Calu3 (cell line): ENCODE measurements at regions not wholly inside any gene's neighbourhood (a gene's known extent, or its start where the extent isn't known, plus 50 kb on each side); places are given as distances from the start of the nearest gene placed in this dataset.

Experiments
- BruUV-seq: library from RNA; stranded (reverse); fragments of 400-500 nt; replicated peaks from 2 replicates; lab custom pipeline; 2021; lab: Mats Ljungman, UMichigan
- CTCF ChIA-PET: fragments of 300-600 bp; sonication (Branson Sonifier 250); formaldehyde crosslinking; loops from one replicate; lab custom pipeline; 2022; ENCODE audit warnings: antibody characterized with exemption; lab: Charles Lee
- DNase-seq: peaks from one replicate; pipeline ENCODE4 v3.0.0; 2022
- H3K27ac Mint-ChIP-seq: one replicate; pipeline ENCODE4 v1.8.0; 2022; ENCODE audit warnings: mixed read lengths; ENCODE audit not compliant: unreplicated experiment
- H3K27me3 Mint-ChIP-seq: one replicate; pipeline ENCODE4 v1.8.0; 2022; ENCODE audit warnings: mixed read lengths; ENCODE audit not compliant: unreplicated experiment
- H3K36me3 Mint-ChIP-seq: one replicate; pipeline ENCODE4 v1.8.0; 2022; ENCODE audit warnings: mild to moderate bottlenecking, moderate library complexity, mixed read lengths; ENCODE audit not compliant: insufficient read depth, unreplicated experiment
- H3K4me1 Mint-ChIP-seq: one replicate; pipeline ENCODE4 v1.8.0; 2022; ENCODE audit warnings: mild to moderate bottlenecking, low read depth, mixed read lengths; ENCODE audit not compliant: unreplicated experiment
- H3K4me3 Mint-ChIP-seq: one replicate; pipeline ENCODE4 v1.8.0; 2022; ENCODE audit warnings: mild to moderate bottlenecking, low read depth, moderate library complexity, mixed read lengths; ENCODE audit not compliant: unreplicated experiment
- H3K9me3 Mint-ChIP-seq: one replicate; pipeline ENCODE4 v1.8.0; 2022; ENCODE audit warnings: low read depth, mixed read lengths; ENCODE audit not compliant: unreplicated experiment
- intact Hi-C: fragments of 100-400 bp; cut with micrococcal nuclease; formaldehyde crosslinking; loops from one replicate; pipeline ENCODE4 v1.10.0; 2022; ENCODE audit not compliant: unreplicated experiment
- TF ChIP-seq, protein P1 (sequence below): fragments of 200-600 bp; IDR thresholded peaks from one replicate; pipeline ENCODE4 v1.8.0; 2022; ENCODE audit warnings: antibody characterized with exemption; ENCODE audit not compliant: unreplicated experiment

DNA sequence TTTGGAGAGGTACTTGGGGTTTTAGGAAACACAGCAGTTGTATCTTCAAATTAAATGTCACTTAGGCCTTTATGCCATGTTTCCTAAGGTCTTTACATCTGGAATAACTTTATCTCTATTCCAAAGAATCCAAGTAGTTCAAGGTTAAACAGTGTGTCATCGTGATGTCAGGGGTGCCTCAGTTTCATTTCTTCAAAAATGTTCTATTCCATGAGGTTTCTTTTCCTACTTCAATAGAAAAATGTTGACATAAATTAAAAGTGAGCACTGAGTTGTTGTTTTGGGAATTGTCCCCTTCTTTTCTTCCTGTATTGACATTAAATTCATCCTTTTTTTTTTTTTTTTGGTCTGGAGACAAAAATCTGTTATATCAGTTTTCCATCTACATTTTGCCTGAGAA, 160.6 kb upstream of the C21orf91 start:
- no peaks in the 10 kb centered on the region for H3K27me3 Mint-ChIP-seq
- H3K36me3 Mint-ChIP-seq = no peaks in the 10 kb centered on the region
- H3K9me3 Mint-ChIP-seq = peaks cover 3% of the 10 kb centered on the region
- H3K27ac Mint-ChIP-seq = no peak overlapping the region
- no peak for DNase-seq
- TF ChIP-seq, protein P1, sequence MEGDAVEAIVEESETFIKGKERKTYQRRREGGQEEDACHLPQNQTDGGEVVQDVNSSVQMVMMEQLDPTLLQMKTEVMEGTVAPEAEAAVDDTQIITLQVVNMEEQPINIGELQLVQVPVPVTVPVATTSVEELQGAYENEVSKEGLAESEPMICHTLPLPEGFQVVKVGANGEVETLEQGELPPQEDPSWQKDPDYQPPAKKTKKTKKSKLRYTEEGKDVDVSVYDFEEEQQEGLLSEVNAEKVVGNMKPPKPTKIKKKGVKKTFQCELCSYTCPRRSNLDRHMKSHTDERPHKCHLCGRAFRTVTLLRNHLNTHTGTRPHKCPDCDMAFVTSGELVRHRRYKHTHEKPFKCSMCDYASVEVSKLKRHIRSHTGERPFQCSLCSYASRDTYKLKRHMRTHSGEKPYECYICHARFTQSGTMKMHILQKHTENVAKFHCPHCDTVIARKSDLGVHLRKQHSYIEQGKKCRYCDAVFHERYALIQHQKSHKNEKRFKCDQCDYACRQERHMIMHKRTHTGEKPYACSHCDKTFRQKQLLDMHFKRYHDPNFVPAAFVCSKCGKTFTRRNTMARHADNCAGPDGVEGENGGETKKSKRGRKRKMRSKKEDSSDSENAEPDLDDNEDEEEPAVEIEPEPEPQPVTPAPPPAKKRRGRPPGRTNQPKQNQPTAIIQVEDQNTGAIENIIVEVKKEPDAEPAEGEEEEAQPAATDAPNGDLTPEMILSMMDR = no peak
- BruUV-seq = no TSS peak
- CTCF ChIA-PET = no interaction called here
- no peaks in the 10 kb centered on the region for H3K4me1 Mint-ChIP-seq
- intact Hi-C loops = no loop called here
- no peak overlapping the region for H3K4me3 Mint-ChIP-seq

DNA sequence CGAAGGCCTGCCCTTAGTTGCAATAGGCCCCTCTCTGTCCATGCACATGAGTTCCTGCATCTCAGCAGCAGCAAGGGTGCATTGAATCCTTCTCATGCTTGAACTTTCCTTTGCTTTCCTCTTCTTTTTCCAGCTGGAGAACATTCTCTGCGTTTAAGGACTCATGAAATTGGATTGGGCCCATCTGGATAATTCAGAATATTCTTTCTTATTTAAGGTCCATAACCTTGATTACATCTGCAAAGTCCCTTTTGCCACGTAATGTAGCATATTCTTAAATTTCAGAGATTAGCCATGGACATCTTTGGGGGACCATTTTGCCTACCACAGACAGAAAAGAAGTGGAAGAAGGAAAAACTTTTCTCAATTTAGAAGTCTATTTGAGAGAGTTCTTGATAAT, 159.7 kb upstream of the C21orf91 start:
- Mint-ChIP-seq H3K36me3 (no peaks in the 10 kb centered on the region), H3K9me3 (peaks cover 3% of the 10 kb centered on the region), H3K4me3 (no peak overlapping the region), H3K27me3 (no peaks in the 10 kb centered on the region), H3K4me1 (no peaks in the 10 kb centered on the region), H3K27ac (no peak overlapping the region)
- DNase-seq = no peak
- no TSS peak for BruUV-seq
- CTCF ChIA-PET = no interaction called here
- intact Hi-C loops = no loop called here
- TF ChIP-seq, protein P1 = no peak

DNA sequence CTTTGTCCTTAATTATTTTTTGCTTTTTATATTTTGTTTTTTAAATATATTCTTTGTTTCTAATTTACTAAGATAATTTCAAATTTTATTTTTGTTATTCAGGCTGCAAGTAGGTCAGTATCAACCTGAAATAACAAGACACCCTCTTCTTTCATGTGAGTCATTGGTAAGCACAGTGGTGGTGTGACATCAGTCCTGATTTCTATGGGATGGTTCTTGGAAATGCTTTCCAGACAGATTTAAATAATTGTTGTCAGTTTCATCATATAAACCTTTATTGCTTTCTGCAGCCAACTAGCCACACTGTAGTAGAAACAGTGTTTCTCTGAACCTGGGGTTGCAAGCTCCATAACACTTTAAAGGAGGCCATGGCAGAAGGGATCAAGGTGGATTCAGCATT, 157.5 kb upstream of the C21orf91 start:
- Mint-ChIP-seq H3K27ac (no peak overlapping the region), H3K4me1 (no peaks in the 10 kb centered on the region), H3K9me3 (peaks cover 3% of the 10 kb centered on the region), H3K27me3 (no peaks in the 10 kb centered on the region), H3K4me3 (no peak overlapping the region), H3K36me3 (no peaks in the 10 kb centered on the region)
- CTCF ChIA-PET = no interaction called here
- intact Hi-C loops = no loop called here
- BruUV-seq = no TSS peak
- TF ChIP-seq, protein P1 = no peak
- no peak for DNase-seq

DNA sequence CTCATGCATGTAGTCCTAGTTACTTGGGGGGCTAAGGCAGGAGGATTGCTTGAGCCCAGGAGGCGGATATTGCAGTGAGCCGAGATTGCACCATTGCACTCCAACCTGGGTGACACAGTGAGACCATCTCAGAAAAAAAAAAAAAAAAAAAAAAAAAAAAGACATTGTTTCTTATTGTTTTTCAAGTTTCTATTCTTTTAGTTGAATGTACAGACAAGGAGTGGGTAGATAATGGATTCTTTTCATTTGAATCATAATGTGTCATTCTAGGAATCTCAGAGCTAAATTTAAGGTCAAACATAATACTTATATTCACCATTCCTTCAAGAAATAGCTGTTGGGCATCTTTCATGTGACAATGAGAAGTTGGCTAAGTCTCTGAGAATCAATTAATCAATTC, 157.0 kb upstream of the C21orf91 start:
- no peaks in the 10 kb centered on the region for H3K36me3 Mint-ChIP-seq
- H3K27me3 Mint-ChIP-seq = no peaks in the 10 kb centered on the region
- no peaks in the 10 kb centered on the region for H3K4me1 Mint-ChIP-seq
- CTCF ChIA-PET = no interaction called here
- no peak for DNase-seq
- peaks cover 5% of the 10 kb centered on the region for H3K9me3 Mint-ChIP-seq
- H3K4me3 Mint-ChIP-seq = no peak overlapping the region
- no TSS peak for BruUV-seq
- intact Hi-C loops = no loop called here
- TF ChIP-seq, protein P1 = no peak
- no peak overlapping the region for H3K27ac Mint-ChIP-seq
